Muscle of leg (tissue), 3 donors: ENCODE measurements at regions not wholly inside any gene's neighbourhood (a gene's known extent, or its start where the extent isn't known, plus 50 kb on each side); places are given as distances from the start of the nearest gene placed in this dataset.
A peak's percentile ranks its signal among the peaks of the same experiment; 100 is the strongest.

Experiments used
- DNase-seq: peaks from one replicate; pipeline ENCODE4 v3.0.0; 2013
- H3K27ac ChIP-seq: one replicate; pipeline ENCODE4 v1.5.1; 2013; ENCODE audit warnings: mild to moderate bottlenecking, low read length, control low read depth
- H3K27me3 ChIP-seq: one replicate; pipeline ENCODE4 v1.6.1; 2013; ENCODE audit warnings: low read length; ENCODE audit not compliant: control insufficient read depth, insufficient read depth
- H3K36me3 ChIP-seq: one replicate; pipeline ENCODE4 v1.6.1; 2013; ENCODE audit warnings: low read length; ENCODE audit not compliant: control insufficient read depth, insufficient read depth
- H3K4me1 ChIP-seq: one replicate; pipeline ENCODE4 v1.6.1; 2013; ENCODE audit warnings: low read length; ENCODE audit not compliant: control insufficient read depth, insufficient read depth
- H3K4me3 ChIP-seq: one replicate; pipeline ENCODE4 v1.5.1; 2013; ENCODE audit warnings: low read length, control low read depth
- H3K9me3 ChIP-seq: replicated peaks from 2 replicates; pipeline ENCODE4 v1.6.1; 2013; ENCODE audit warnings: low read depth, low read length; ENCODE audit not compliant: control insufficient read depth
- WGBS: methylation state at CpG from one replicate; pipeline ENCODE4 v1.1.5; 2013; ENCODE audit warnings: missing lambda C conversion rate; ENCODE audit not compliant: insufficient coverage; 5-methylcytosine and 5-hydroxymethylcytosine counted together

- no peaks in the 10 kb centered on the region for H3K9me3 ChIP-seq
- H3K36me3 ChIP-seq: no peaks in the 10 kb centered on the region
- H3K4me1 ChIP-seq: peaks cover 7% of the 10 kb centered on the region
- H3K4me3 ChIP-seq: no peak overlapping the region
- WGBS: 27% methylated on average over 24 of the region's 28 CpGs
- no peak overlapping the region for H3K27ac ChIP-seq
- peaks cover 6% of the 10 kb centered on the region for H3K27me3 ChIP-seq
- DNase-seq: no peak
Observed at GRCh38 chr6:125533710-125534397, 215.6 kb upstream of the HEY2 start.

DNA sequence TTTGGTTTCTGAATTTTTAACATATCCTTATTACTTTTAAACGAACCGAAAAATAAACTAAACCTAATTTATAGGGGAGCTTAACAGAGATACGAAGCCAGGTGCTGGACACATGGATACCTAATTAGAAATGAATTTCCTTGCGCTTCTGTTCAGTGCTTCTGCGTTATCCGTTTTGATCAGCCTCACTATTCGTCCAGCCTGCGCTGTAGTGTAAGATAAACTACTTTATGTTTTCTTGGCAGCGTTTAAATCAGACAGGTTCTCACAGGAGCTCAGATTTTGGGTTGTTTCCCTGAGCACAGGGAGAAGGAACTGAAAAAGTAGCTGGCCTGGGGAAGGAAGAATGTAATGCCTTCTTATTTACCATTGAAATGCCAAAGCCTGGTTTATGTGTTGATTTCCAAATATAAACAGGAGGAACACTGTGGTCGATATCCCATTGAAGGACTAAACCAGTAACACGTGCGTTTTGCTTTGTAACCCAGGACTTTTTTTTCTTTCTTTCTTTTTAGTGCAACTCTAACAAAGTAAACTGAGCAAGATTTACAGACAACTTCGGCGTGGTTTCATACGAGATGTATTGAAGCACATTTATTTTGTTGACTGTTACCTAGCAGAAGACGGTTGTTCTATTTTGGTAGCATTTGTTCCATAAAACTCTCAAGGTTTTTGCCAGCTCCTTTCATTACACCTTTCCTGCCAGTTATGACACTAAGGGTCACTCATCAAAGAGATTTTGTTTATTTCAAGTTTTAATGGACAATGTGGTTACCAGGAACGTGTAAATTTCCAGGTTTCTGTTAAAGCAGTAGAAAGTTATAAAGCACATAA is 214.8 kb upstream of the HEY2 start:
- Histone ChIP-seq H3K4me3 (no peak overlapping the region), H3K27ac (no peak overlapping the region), H3K36me3 (no peaks in the 10 kb centered on the region), H3K9me3 (no peaks in the 10 kb centered on the region), H3K4me1 (peaks cover 3% of the 10 kb centered on the region), H3K27me3 (peaks cover 6% of the 10 kb centered on the region)
- DNase-seq: no peak
- WGBS: 19% methylated on average over 8 of the region's 17 CpGs

DNA sequence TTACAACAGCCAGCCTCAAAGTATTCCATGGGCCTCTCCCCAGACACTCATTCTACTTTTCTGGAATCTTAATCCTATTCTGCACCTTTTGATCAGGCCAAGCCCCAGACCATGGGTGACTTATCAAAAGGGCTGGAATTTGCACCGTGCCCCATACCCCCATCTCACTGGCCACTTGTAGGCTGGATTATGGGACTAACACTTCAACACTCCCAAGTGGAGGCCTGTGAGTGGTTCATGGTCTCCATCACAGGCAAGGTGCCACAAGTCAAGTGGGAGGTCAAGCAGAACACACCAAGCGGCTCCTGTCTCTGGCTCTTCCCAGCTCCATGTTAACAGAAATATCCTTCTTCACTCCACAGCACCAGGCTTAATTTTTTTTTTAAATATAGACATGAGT is 212.3 kb upstream of the HEY2 start:
- H3K27ac ChIP-seq: no peak overlapping the region
- H3K36me3 ChIP-seq: no peaks in the 10 kb centered on the region
- no peaks in the 10 kb centered on the region for H3K9me3 ChIP-seq
- peaks cover 6% of the 10 kb centered on the region for H3K27me3 ChIP-seq
- DNase-seq: no peak
- no peak overlapping the region for H3K4me3 ChIP-seq
- no CpG with 5 or more reads among the region's 2 CpGs for WGBS
- H3K4me1 ChIP-seq: peaks cover 3% of the 10 kb centered on the region

GRCh38 chr6:125539892-125540291 is 209.5 kb upstream of the HEY2 start:
- Histone ChIP-seq H3K4me3 (no peak overlapping the region), H3K4me1 (no peaks in the 10 kb centered on the region), H3K36me3 (no peaks in the 10 kb centered on the region), H3K9me3 (no peaks in the 10 kb centered on the region), H3K27ac (no peak overlapping the region), H3K27me3 (no peaks in the 10 kb centered on the region)
- no peak for DNase-seq
- WGBS: 82% methylated on average over 3 of the region's 3 CpGs

GRCh38 chr6:125544819-125545218 is 204.6 kb upstream of the HEY2 start:
- no peaks in the 10 kb centered on the region for H3K27me3 ChIP-seq
- no peaks in the 10 kb centered on the region for H3K9me3 ChIP-seq
- H3K36me3 ChIP-seq: no peaks in the 10 kb centered on the region
- no peak overlapping the region for H3K4me3 ChIP-seq
- DNase-seq: no peak
- no CpG with 5 or more reads among the region's 1 CpG for WGBS
- H3K4me1 ChIP-seq: peaks cover 10% of the 10 kb centered on the region
- H3K27ac ChIP-seq: no peak overlapping the region

DNA sequence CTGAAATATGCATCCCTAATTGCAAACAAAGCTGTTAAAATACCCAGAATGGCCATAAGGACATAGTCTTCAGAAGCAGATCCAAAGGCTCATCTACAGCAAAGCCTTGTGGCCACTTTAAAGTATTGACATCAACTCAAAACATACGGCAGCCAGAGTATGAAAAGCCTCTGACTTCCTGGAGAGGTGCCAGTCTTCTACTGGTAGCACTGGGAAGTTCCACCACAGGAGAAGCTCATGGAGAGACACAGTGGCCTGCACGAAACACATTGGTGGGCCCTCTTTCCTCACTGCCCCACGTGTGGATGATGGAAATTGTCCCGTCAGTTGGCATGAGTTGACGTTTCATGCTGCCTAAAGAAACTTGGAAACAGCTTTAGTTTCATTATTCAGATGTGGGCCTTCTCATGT is 202.6 kb upstream of the HEY2 start:
- H3K27ac ChIP-seq: no peak overlapping the region
- H3K27me3 ChIP-seq: no peaks in the 10 kb centered on the region
- no peaks in the 10 kb centered on the region for H3K36me3 ChIP-seq
- WGBS: 29% methylated on average over 1 of the region's 5 CpGs
- no peak overlapping the region for H3K4me3 ChIP-seq
- no peaks in the 10 kb centered on the region for H3K9me3 ChIP-seq
- H3K4me1 ChIP-seq: peaks cover 10% of the 10 kb centered on the region
- peak; percentile 49 for DNase-seq

GRCh38 chr6:125547381-125547780 is 202.1 kb upstream of the HEY2 start:
- H3K36me3 ChIP-seq: no peaks in the 10 kb centered on the region
- no peak overlapping the region for H3K27ac ChIP-seq
- no peak for DNase-seq
- no peak overlapping the region for H3K4me3 ChIP-seq
- no peaks in the 10 kb centered on the region for H3K27me3 ChIP-seq
- H3K9me3 ChIP-seq: no peaks in the 10 kb centered on the region
- WGBS: no CpG with 5 or more reads among the region's 1 CpG
- H3K4me1 ChIP-seq: peaks cover 10% of the 10 kb centered on the region

- Histone ChIP-seq H3K4me3 (no peak overlapping the region), H3K27ac (no peak overlapping the region), H3K9me3 (no peaks in the 10 kb centered on the region), H3K4me1 (peaks cover 10% of the 10 kb centered on the region), H3K36me3 (no peaks in the 10 kb centered on the region), H3K27me3 (no peaks in the 10 kb centered on the region)
- no CpG with 5 or more reads among the region's 4 CpGs for WGBS
- DNase-seq: no peak
Observed at GRCh38 chr6:125549202-125549884, 200.1 kb upstream of the HEY2 start.

GRCh38 chr6:125550892-125551291 is 198.5 kb upstream of the HEY2 start:
- Histone ChIP-seq H3K27me3 (no peaks in the 10 kb centered on the region), H3K36me3 (no peaks in the 10 kb centered on the region), H3K27ac (no peak overlapping the region), H3K4me3 (no peak overlapping the region), H3K9me3 (no peaks in the 10 kb centered on the region), H3K4me1 (peaks cover 10% of the 10 kb centered on the region)
- WGBS: 88% methylated on average over 4 of the region's 6 CpGs
- no peak for DNase-seq

DNA sequence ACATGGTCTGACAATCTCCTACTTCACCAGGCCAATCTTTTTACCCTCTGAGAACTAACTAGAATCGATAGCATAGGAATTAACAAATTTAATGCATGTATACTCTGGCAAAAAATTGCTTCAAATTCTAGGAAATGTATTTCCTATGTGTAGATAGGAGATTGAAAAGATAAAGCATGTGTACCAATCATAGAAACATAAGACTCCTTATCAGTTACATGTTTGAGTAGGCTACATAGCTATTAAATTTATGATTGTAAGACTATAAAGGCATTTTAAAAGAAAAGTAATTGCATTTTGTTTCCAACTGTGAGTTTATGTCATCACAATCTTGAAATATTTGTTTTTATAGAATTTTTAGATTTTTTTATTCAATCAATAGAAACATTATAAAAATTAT is 196.6 kb upstream of the HEY2 start:
- Histone ChIP-seq H3K9me3 (no peaks in the 10 kb centered on the region), H3K4me3 (no peak overlapping the region), H3K4me1 (peaks cover 2% of the 10 kb centered on the region), H3K27me3 (no peaks in the 10 kb centered on the region), H3K27ac (no peak overlapping the region), H3K36me3 (no peaks in the 10 kb centered on the region)
- no CpG with 5 or more reads among the region's 1 CpG for WGBS
- no peak for DNase-seq
